ENCODE measurements at regions not wholly inside any gene's neighbourhood (a gene's known extent, or its start where the extent isn't known, plus 50 kb on each side); places are given as distances from the start of the nearest gene placed in this dataset.
A peak's percentile ranks its signal among the peaks of the same experiment; 100 is the strongest.

DNA sequence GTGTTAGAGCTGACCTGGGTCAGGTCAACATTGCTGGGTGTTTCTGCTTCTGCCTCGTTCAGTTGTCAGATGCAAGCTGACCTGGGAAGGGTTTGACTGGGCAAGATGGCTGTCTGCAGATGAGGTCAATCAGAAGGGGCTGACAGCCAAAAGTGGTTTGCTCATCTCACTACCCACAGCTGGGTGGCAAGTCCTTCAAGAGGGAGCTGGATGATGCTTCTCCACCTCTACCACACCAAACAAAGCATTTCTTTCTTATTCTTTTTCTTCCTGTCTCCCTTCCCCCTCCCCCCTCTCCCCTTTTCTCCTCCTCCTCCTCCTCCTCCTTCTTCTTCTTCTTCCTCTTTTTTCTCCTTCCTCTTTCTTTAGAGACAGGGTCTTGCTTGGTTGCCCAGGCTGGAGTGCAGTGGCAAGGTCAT, 268.2 kb upstream of the PLEKHG7 start:
- Histone ChIP-seq H3K4me3 (no peak overlapping the region), H3K9me3 (no peaks in the 10 kb centered on the region), H3K4me1 (ENCODE audit: low read depth) (no peaks in the 10 kb centered on the region), H3K36me3 (ENCODE audit: low read depth) (no peaks in the 10 kb centered on the region)
- TF ChIP-seq, protein P1, sequence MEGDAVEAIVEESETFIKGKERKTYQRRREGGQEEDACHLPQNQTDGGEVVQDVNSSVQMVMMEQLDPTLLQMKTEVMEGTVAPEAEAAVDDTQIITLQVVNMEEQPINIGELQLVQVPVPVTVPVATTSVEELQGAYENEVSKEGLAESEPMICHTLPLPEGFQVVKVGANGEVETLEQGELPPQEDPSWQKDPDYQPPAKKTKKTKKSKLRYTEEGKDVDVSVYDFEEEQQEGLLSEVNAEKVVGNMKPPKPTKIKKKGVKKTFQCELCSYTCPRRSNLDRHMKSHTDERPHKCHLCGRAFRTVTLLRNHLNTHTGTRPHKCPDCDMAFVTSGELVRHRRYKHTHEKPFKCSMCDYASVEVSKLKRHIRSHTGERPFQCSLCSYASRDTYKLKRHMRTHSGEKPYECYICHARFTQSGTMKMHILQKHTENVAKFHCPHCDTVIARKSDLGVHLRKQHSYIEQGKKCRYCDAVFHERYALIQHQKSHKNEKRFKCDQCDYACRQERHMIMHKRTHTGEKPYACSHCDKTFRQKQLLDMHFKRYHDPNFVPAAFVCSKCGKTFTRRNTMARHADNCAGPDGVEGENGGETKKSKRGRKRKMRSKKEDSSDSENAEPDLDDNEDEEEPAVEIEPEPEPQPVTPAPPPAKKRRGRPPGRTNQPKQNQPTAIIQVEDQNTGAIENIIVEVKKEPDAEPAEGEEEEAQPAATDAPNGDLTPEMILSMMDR (IDR thresholded peaks at IDR 0.05), result no peak
- intact Hi-C loops (cut with DNase I, micrococcal nuclease), result no loop called here
- ATAC-seq, result no peak
- DNase-seq, result no peak

DNA sequence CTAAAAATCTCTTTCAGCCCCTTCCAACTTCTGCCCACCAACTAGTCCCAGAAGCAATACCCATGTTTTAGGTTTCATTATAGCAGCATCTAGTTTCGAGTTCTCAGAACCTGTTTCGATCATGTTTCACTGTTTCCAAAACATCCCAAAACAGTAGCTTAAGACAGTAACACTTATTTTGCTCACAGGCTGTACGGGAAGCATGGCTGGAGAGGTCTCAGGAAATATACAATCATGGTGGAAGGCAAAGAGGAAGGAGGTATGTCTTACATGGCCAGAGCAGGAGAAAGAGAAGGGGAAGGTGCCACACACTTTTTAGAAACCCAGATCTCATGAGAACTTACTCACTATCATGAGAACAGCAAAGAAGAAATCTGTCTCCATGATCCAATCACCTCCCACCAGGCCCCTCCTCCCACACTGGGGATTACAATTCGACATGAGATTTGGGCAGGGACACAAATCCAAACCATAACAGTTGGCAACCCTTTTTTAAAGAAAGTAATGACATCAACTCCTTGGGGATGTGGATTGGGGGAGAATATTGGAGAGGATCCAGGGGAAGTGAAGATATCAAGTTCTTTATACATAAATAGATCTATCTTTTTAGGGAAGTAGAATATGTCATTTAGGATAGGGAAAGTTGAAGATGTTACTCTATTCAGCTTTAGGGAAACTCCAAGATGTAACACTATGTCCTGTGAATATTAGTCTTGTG, 269.9 kb upstream of the PLEKHG7 start:
- Histone ChIP-seq H3K9me3 (no peaks in the 10 kb centered on the region), H3K4me1 (ENCODE audit: low read depth) (no peaks in the 10 kb centered on the region), H3K36me3 (ENCODE audit: low read depth) (no peaks in the 10 kb centered on the region), H3K4me3 (no peak overlapping the region)
- DNase-seq, result no peak
- ATAC-seq, result no peak
- intact Hi-C loops (cut with DNase I, micrococcal nuclease), result no loop called here
- TF ChIP-seq, protein P1 (IDR thresholded peaks at IDR 0.05), result no peak

DNA sequence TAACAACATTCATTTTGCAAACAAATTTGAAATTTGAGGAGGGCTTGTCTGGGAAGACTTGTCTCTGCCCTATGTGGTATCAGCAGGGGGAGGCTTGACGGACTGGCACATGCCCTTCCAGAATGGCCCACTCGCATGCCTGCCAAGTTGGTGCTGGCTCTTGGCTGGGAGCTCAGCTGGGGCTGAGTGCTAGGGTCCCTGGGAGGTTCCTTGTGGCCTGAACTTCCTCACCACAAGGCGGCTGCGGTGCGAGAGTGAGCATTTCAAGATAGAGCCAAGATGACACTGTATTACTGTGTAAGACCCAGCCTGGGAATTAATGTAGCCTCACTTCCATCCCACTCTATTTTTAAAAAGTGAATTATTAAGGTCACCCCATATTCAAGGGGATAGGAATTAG, 271.6 kb upstream of the PLEKHG7 start:
- intact Hi-C loops (cut with DNase I, micrococcal nuclease), result no loop called here
- no peaks in the 10 kb centered on the region for H3K36me3 ChIP-seq (ENCODE audit: low read depth)
- H3K4me3 ChIP-seq, result no peak overlapping the region
- DNase-seq (peak; percentile 28 to 60 (median 46)), ATAC-seq (peak; percentile 50)
- TF ChIP-seq, protein P1 (IDR thresholded peaks at IDR 0.05), result no peak
- no peaks in the 10 kb centered on the region for H3K4me1 ChIP-seq (ENCODE audit: low read depth)
- no peaks in the 10 kb centered on the region for H3K9me3 ChIP-seq

DNA sequence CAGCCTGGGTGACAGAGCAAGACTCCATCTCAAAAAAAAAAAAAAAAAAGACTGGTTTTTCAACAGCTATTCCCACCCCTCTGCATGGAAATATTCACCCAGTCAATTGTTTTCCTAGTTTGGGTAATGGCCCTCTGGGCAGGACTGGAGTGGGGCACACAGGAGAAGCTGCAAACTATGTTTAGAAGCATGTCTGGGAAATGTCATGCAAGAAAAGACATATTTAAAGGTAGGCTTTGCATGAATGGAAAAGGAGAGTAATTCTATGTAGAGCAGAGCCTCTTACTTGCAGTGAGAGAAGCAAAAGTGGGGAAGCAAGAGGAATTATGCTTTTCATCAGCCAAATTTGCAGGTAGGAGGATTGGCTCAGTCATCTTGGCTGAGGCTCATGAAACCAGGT, 276.5 kb upstream of the PLEKHG7 start:
- ATAC-seq, result no peak
- DNase-seq, result no peak
- Histone ChIP-seq H3K36me3 (ENCODE audit: low read depth) (no peaks in the 10 kb centered on the region), H3K9me3 (no peaks in the 10 kb centered on the region), H3K4me1 (ENCODE audit: low read depth) (peaks cover 5% of the 10 kb centered on the region), H3K4me3 (no peak overlapping the region)
- TF ChIP-seq, protein P1 (IDR thresholded peaks at IDR 0.05), result no peak
- intact Hi-C loops (cut with DNase I, micrococcal nuclease), result no loop called here

- intact Hi-C loops (cut with DNase I, micrococcal nuclease), result no loop called here
- Histone ChIP-seq H3K4me3 (no peak overlapping the region), H3K4me1 (ENCODE audit: low read depth) (peaks cover 5% of the 10 kb centered on the region), H3K36me3 (ENCODE audit: low read depth) (no peaks in the 10 kb centered on the region), H3K9me3 (no peaks in the 10 kb centered on the region)
- ATAC-seq (no peak), DNase-seq (no peak)
- TF ChIP-seq, protein P1 (IDR thresholded peaks at IDR 0.05), result no peak
Observed at GRCh38 chr12:92425165-92425564, 277.6 kb upstream of the PLEKHG7 start.

All from mucosa of descending colon (tissue), 3 donors.